Keratinocyte (primary cell): ENCODE measurements at regions not wholly inside any gene's neighbourhood (a gene's known extent, or its start where the extent isn't known, plus 50 kb on each side); places are given as distances from the start of the nearest gene placed in this dataset.

Experiments used
- CTCF ChIP-seq, 3 experiments: IDR thresholded peaks in 1 of 3; conservative IDR thresholded peaks in 1 of 3; optimal IDR thresholded peaks in 1 of 3; 2 replicates in 2 of 3; 3 replicates in 1 of 3; pipeline versions ENCODE3 to v1.5.1; 2011; ENCODE audit warnings: low read length in 3 of 3, mild to moderate bottlenecking in 3 of 3, moderate library complexity in 2 of 3, control low read depth in 1 of 3, inconsistent platforms in 1 of 3; ENCODE audit not compliant: insufficient read depth in 2 of 3; ENCODE audit errors: extremely low read depth in 1 of 3
- EZH2 ChIP-seq: IDR thresholded peaks from one replicate; pipeline ENCODE4 v1.6.1; 2012; ENCODE audit warnings: inconsistent platforms, mild to moderate bottlenecking, low read length, moderate library complexity

- no peak for TF ChIP-seq CTCF (optimal IDR thresholded peaks at IDR 0.05 in 1 of 3, IDR thresholded peaks at IDR 0.05 in 1 of 3, conservative IDR thresholded peaks at IDR 0.05 in 1 of 3; ENCODE audit: extremely low read depth in 1 of 3, insufficient read depth in 2 of 3, low read length in 3 of 3)
- TF ChIP-seq EZH2, result no peak
Observed at GRCh38 chr2:145114726-145115125, 594.8 kb upstream of the ZEB2 start.
